Suprapubic skin (tissue), 4 donors: ENCODE measurements at regions not wholly inside any gene's neighbourhood (a gene's known extent, or its start where the extent isn't known, plus 50 kb on each side); places are given as distances from the start of the nearest gene placed in this dataset.

Experiments
- DNase-seq, 2 donors: peaks; one replicate each; pipeline ENCODE4 v3.0.0-alpha.2; 2019; ENCODE audit warnings: low spot score in 2 of 2
- H3K27ac ChIP-seq: fragments of 200-600 bp; sonication (generic); one replicate; pipeline ENCODE4 v1.5.1; 2019
- H3K27me3 ChIP-seq: fragments of 200-600 bp; sonication (generic); one replicate; pipeline ENCODE4 v1.5.1; 2019
- H3K36me3 ChIP-seq: fragments of 200-600 bp; sonication (generic); one replicate; pipeline ENCODE4 v1.5.1; 2019
- H3K4me1 ChIP-seq: fragments of 200-600 bp; sonication (generic); one replicate; pipeline ENCODE4 v1.5.1; 2019
- H3K4me3 ChIP-seq: fragments of 200-600 bp; sonication (generic); one replicate; pipeline ENCODE4 v1.5.1; 2019; ENCODE audit warnings: mild to moderate bottlenecking
- H3K9me3 ChIP-seq: fragments of 200-600 bp; sonication (generic); one replicate; pipeline ENCODE4 v1.5.1; 2019
- CTCF ChIP-seq, 2 donors: fragments of 200-600 bp in 1 of 2; fragments of 450-650 bp in 1 of 2; sonication (generic) in 1 of 2; IDR thresholded peaks; one replicate each; pipeline ENCODE4 v1.5.1; 2016 to 2019; ENCODE audit warnings: antibody characterized with exemption in 2 of 2, mild to moderate bottlenecking in 1 of 2, moderate library complexity in 1 of 2
- EP300 ChIP-seq: sonication (generic); formaldehyde crosslinking; IDR thresholded peaks from one replicate; pipeline ENCODE4 v1.6.1; 2017; ENCODE audit warnings: antibody characterized with exemption
- POLR2A ChIP-seq, 2 donors: fragments of 450-650 bp; IDR thresholded peaks; one replicate each; pipeline ENCODE4 v1.6.1; 2017; ENCODE audit warnings: antibody characterized with exemption in 2 of 2, mild to moderate bottlenecking in 2 of 2, moderate library complexity in 2 of 2
- POLR2AphosphoS5 ChIP-seq, 3 donors: sonication (generic); formaldehyde crosslinking; IDR thresholded peaks; one replicate each; pipeline ENCODE4 v1.6.1; 2017; ENCODE audit warnings: antibody characterized with exemption in 3 of 3
- WGBS: methylation state at CpG from one replicate; pipeline ENCODE4 v1.1.5; 2018; 5-methylcytosine and 5-hydroxymethylcytosine counted together

- no peaks in the 10 kb centered on the region for H3K36me3 ChIP-seq
- DNase-seq: no peak
- no peaks in the 10 kb centered on the region for H3K4me1 ChIP-seq
Measured at GRCh38 chr12:60194678-60195077, 598.8 kb downstream of the SLC16A7 start.

DNA sequence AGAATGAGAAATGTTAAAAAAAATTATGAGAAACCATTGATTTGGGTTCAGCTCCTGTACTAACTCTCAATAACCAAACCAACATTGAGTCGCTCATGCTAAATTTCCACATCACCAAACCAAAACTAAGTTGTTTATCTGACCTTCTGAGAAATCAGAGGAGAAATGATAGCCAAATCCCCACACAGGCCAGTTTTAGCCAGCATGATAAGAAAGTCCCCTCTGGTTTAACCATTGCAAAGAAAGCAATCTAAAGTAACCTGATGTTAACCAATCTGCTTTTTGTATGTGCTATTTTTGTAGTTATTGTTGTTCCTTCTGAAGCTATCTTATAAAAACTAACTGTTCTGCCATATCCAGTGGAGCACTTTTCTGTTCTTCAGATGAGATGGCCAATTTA, 599.7 kb downstream of the SLC16A7 start:
- no peak for DNase-seq
- no peaks in the 10 kb centered on the region for H3K4me1 ChIP-seq
- no peaks in the 10 kb centered on the region for H3K36me3 ChIP-seq
- no peaks in the 10 kb centered on the region for H3K9me3 ChIP-seq
- TF ChIP-seq POLR2AphosphoS5 (IDR thresholded peaks at IDR 0.05) (no peak), POLR2A (IDR thresholded peaks at IDR 0.05) (no peak), CTCF (IDR thresholded peaks at IDR 0.05) (no peak), EP300 (no peak)
- H3K27ac ChIP-seq: no peak overlapping the region
- WGBS: 97% methylated on average over 1 of the region's 1 CpG
- no peaks in the 10 kb centered on the region for H3K27me3 ChIP-seq
- H3K4me3 ChIP-seq: no peak overlapping the region

More at GRCh38 chr12:60194678-60195077, 598.8 kb downstream of the SLC16A7 start:
- Histone ChIP-seq H3K27me3 (no peaks in the 10 kb centered on the region), H3K9me3 (no peaks in the 10 kb centered on the region), H3K27ac (no peak overlapping the region), H3K4me3 (no peak overlapping the region)
- TF ChIP-seq POLR2AphosphoS5 (IDR thresholded peaks at IDR 0.05): no peak
- TF ChIP-seq EP300: no peak
- no peak for TF ChIP-seq POLR2A (IDR thresholded peaks at IDR 0.05)
- TF ChIP-seq CTCF (IDR thresholded peaks at IDR 0.05): no peak

GRCh38 chr12:60196366-60196765, 600.5 kb downstream of the SLC16A7 start:
- no peak for DNase-seq
- H3K4me3 ChIP-seq: no peak overlapping the region
- TF ChIP-seq CTCF (IDR thresholded peaks at IDR 0.05) (no peak), POLR2AphosphoS5 (IDR thresholded peaks at IDR 0.05) (no peak), EP300 (no peak), POLR2A (IDR thresholded peaks at IDR 0.05) (no peak)
- H3K9me3 ChIP-seq: no peaks in the 10 kb centered on the region
- 93% methylated on average over 10 of the region's 10 CpGs for WGBS
- H3K27me3 ChIP-seq: no peaks in the 10 kb centered on the region
- H3K27ac ChIP-seq: no peak overlapping the region
- no peaks in the 10 kb centered on the region for H3K36me3 ChIP-seq
- H3K4me1 ChIP-seq: no peaks in the 10 kb centered on the region

GRCh38 chr12:60197589-60197988, 601.8 kb downstream of the SLC16A7 start:
- no peak for DNase-seq
- TF ChIP-seq POLR2A (IDR thresholded peaks at IDR 0.05) (no peak), EP300 (no peak), CTCF (IDR thresholded peaks at IDR 0.05) (no peak), POLR2AphosphoS5 (IDR thresholded peaks at IDR 0.05) (no peak)
- Histone ChIP-seq H3K27me3 (no peaks in the 10 kb centered on the region), H3K4me1 (no peaks in the 10 kb centered on the region), H3K9me3 (no peaks in the 10 kb centered on the region), H3K4me3 (no peak overlapping the region), H3K27ac (no peak overlapping the region), H3K36me3 (no peaks in the 10 kb centered on the region)
- WGBS: 83% methylated on average over 2 of the region's 2 CpGs

- H3K4me3 ChIP-seq: no peak overlapping the region
- WGBS: 60% methylated on average over 4 of the region's 4 CpGs
- no peaks in the 10 kb centered on the region for H3K27me3 ChIP-seq
- no peak for DNase-seq
- no peaks in the 10 kb centered on the region for H3K9me3 ChIP-seq
- H3K36me3 ChIP-seq: no peaks in the 10 kb centered on the region
- no peaks in the 10 kb centered on the region for H3K4me1 ChIP-seq
- TF ChIP-seq CTCF (IDR thresholded peaks at IDR 0.05): no peak
- TF ChIP-seq EP300: no peak
- TF ChIP-seq POLR2A (IDR thresholded peaks at IDR 0.05): no peak
- no peak for TF ChIP-seq POLR2AphosphoS5 (IDR thresholded peaks at IDR 0.05)
- H3K27ac ChIP-seq: no peak overlapping the region
Measured at GRCh38 chr12:60201891-60202290, 606.1 kb downstream of the SLC16A7 start.
